NT2/D1 (cell line): ENCODE measurements at regions not wholly inside any gene's neighbourhood (a gene's known extent, or its start where the extent isn't known, plus 50 kb on each side); places are given as distances from the start of the nearest gene placed in this dataset.

Experiments used
- YY1 ChIP-seq: IDR thresholded peaks from 2 replicates; pipeline ENCODE4 v1.6.1; 2011; ENCODE audit not compliant: insufficient read length, insufficient read depth
- ZNF274 ChIP-seq: IDR thresholded peaks from 2 replicates; pipeline ENCODE4 v1.6.1; 2011; ENCODE audit warnings: mild to moderate bottlenecking, low read depth, low read length

- TF ChIP-seq ZNF274 (no peak), YY1 (no peak)
Measured at GRCh38 chrX:35416782-35417181, 381.4 kb upstream of the MAGEB16 start.
